ENCODE measurements at regions not wholly inside any gene's neighbourhood (a gene's known extent, or its start where the extent isn't known, plus 50 kb on each side); places are given as distances from the start of the nearest gene placed in this dataset.

DNA sequence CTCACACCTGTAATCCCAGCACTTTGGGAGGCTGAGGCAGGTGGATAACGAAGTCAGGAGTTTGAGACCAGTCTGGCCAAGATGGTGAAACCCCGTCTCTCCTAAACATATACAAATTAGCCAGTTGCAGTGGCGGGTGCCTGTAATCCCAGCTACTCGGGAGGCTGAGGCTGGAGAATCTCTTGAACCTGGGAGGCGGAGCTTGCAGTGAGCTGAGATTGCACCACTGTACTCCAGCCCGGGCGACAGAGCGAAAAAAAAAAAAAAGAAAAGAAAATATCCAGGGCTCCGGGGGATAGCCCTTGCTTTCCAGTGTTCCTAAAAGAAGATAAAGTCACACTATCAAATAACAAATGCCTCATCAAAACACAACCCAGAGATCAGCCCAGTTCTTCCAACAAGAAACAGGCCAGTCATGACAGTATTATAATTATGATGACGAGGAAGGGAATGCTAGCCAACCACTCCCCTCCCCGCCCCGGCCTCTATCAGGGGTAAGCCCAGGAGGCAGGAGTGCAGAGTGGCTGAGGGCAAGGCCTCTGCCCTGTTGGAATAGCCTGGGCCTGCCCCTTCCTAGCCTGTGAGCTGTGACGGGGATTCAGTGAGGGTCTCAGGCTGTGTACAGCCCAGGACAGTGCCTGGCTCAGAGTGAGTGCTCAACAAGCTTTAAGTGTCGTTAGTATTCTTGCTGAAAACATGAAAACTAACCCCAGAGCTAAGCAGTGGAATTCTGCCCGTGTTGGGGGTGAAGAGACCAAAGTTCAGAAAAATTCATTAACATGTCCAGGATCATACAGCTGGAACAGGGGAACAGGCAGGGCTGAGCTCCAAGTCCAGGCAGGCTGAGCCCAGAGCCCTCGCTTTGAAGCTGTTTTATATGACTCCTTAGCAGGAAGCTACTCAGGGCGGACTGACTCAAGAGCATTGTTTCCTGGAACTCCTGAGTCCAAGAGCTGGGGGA lies 54.3 kb downstream of the FAM241B start:
- H3K4me1 Mint-ChIP-seq = no peaks in the 10 kb centered on the region
- no peak overlapping the region for H3K27ac Mint-ChIP-seq
- H3K9me3 Mint-ChIP-seq = no peaks in the 10 kb centered on the region
- no peak overlapping the region for H3K4me3 Mint-ChIP-seq
- ATAC-seq = no peak
- POLR2A ChIA-PET = no interaction called here
- peaks cover 11 to 39% (median 23%) of the 10 kb centered on the region in 5 donors for H3K27me3 Mint-ChIP-seq
- DNase-seq = peak in 1 of 10 donors; percentile 44
- H3K36me3 Mint-ChIP-seq = no peaks in the 10 kb centered on the region

GRCh38 chr10:69684981-69685353 lies 54.9 kb downstream of the FAM241B start:
- peaks cover 6 to 35% (median 16%) of the 10 kb centered on the region in 5 donors for H3K27me3 Mint-ChIP-seq
- no peaks in the 10 kb centered on the region for H3K36me3 Mint-ChIP-seq
- DNase-seq (peak in 1 of 10 donors; percentile 13), ATAC-seq (no peak)
- POLR2A ChIA-PET = no interaction called here
- H3K4me3 Mint-ChIP-seq = no peak overlapping the region
- no peak overlapping the region for H3K27ac Mint-ChIP-seq
- no peaks in the 10 kb centered on the region for H3K4me1 Mint-ChIP-seq
- no peaks in the 10 kb centered on the region for H3K9me3 Mint-ChIP-seq

GRCh38 chr10:69685426-69685801 lies 55.4 kb downstream of the FAM241B start:
- Mint-ChIP-seq H3K4me1 (no peaks in the 10 kb centered on the region), H3K27ac (no peak overlapping the region), H3K27me3 (peaks cover 3 to 30% (median 12%) of the 10 kb centered on the region in 5 donors), H3K9me3 (no peaks in the 10 kb centered on the region), H3K4me3 (no peak overlapping the region), H3K36me3 (no peaks in the 10 kb centered on the region)
- POLR2A ChIA-PET = no interaction called here
- ATAC-seq (no peak), DNase-seq (peak in 1 of 10 donors; percentile 18)

DNA sequence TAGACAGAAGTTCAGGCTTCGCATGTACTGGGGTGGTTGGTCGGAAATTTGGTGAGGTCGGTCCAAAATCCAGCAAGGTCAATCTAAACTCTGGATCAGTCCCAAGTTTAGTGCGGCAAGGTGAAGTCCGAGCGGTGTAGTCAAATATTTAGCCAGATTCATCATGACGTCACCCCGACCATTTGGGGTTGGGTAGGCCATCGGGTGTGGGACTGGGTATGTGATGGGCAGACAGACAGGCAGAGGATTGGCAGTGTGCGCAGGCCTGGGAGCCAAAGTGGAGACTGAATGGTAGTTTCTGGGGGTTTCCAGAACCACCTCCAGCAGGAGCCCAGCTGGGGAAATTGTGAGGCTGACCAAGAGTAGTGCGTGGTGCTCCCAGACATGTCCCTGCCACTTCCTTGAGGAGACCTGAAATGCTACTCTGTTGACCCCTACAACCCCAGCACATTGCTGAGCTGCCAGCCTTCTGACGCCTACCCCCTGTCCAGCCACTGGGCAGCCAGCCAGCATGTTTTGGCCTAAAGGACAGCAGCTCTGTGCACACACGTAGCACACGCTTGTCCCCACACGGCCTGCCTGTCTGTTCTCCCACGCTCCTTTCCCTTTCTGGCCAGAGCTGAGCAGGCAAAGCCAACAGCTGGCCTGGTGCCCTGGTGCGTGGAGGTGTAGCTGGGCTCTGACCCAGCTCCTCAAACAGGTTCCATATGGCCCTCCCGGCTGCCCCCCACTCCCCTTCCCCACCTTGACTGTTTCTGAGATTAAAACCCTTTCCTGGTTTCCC lies 55.9 kb downstream of the FAM241B start:
- Mint-ChIP-seq H3K36me3 (no peaks in the 10 kb centered on the region), H3K27ac (no peak overlapping the region), H3K27me3 (peaks cover 3 to 27% (median 8%) of the 10 kb centered on the region in 5 donors), H3K9me3 (no peaks in the 10 kb centered on the region), H3K4me1 (no peaks in the 10 kb centered on the region), H3K4me3 (no peak overlapping the region)
- DNase-seq (peak in 1 of 10 donors; percentile 41), ATAC-seq (no peak)
- POLR2A ChIA-PET = no interaction called here

DNA sequence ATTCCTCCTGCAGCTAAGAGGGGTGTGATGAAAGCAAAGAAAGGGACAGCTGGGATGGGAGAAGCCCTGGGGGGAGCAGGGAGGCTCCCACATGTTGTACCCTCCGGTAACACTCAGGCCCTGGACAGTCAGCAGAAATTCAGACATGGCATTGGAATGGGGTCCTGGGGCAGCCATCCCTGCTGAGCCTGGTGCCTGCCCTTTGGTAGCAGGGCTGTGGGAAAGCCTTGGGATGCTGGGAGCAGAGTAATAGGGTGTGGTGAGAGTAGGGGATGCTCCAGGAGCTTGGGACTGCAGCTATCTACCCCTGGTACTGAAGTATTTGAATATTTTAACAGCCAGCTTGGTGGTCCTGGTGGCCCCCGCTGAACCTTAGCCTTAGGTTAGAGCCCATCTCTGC lies 56.8 kb downstream of the FAM241B start:
- POLR2A ChIA-PET = no interaction called here
- Mint-ChIP-seq H3K4me1 (no peaks in the 10 kb centered on the region), H3K27ac (no peak overlapping the region), H3K9me3 (no peaks in the 10 kb centered on the region), H3K4me3 (no peak overlapping the region), H3K36me3 (no peaks in the 10 kb centered on the region), H3K27me3 (peaks cover 0 to 19% (median 7%) of the 10 kb centered on the region in 5 donors)
- no peak for ATAC-seq
- peak in 1 of 10 donors; percentile 22 for DNase-seq

DNA sequence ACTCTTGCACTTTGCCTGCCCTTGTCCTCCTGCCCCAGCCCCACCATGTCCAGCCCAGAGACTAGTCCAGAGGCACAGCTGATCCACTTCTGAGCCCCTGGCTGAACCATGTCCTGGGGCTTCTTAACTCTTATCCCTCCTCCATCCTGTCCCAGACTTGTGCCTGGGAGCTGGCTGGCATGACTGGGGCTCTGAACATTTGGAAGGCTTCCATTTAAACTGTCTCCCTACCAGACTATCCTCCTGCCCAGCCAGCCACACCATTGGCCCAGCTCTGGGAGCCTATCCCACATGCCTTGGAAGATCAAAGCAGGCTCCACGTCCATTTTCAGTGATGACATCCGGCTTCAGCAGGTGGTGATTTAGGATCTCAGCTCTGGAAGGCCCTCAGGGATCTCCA lies 57.4 kb downstream of the FAM241B start:
- H3K4me3 Mint-ChIP-seq = no peak overlapping the region
- DNase-seq (peak in 1 of 10 donors; percentile 54), ATAC-seq (no peak)
- H3K4me1 Mint-ChIP-seq = no peaks in the 10 kb centered on the region
- POLR2A ChIA-PET = no interaction called here
- peaks cover 0 to 18% (median 7%) of the 10 kb centered on the region in 5 donors for H3K27me3 Mint-ChIP-seq
- no peaks in the 10 kb centered on the region for H3K36me3 Mint-ChIP-seq
- no peak overlapping the region for H3K27ac Mint-ChIP-seq
- no peaks in the 10 kb centered on the region for H3K9me3 Mint-ChIP-seq

- H3K4me1 Mint-ChIP-seq = no peaks in the 10 kb centered on the region
- no peak overlapping the region for H3K4me3 Mint-ChIP-seq
- H3K27ac Mint-ChIP-seq = no peak overlapping the region
These were observed 62.2 kb downstream of the FAM241B start for GRCh38 chr10:69692267-69692666.

DNA sequence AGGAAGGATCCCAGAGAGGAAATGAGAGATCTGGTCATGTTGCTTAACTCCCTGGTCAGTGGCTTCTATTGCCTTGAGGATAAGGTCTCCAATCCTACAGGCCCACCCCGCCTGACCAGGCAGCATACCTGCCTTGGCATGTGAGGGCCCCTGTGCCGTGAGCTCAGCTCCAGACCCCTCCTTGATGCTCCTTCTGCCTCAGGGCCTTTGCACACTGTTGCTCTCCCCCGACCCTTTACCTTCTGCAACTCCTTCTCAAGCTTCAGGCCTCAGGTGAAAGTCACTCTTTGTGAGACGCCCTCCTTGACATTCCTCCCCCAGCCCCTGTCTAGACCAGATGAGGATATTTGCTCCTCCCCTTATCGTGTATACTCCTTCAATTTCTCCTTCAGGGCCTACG lies 62.8 kb downstream of the FAM241B start:
- peak in 1 of 10 donors; percentile 31 for DNase-seq
- ATAC-seq = no peak
- peaks cover 0 to 5% (median 1%) of the 10 kb centered on the region in 5 donors for H3K27me3 Mint-ChIP-seq
- H3K36me3 Mint-ChIP-seq = no peaks in the 10 kb centered on the region
- no peak overlapping the region for H3K4me3 Mint-ChIP-seq
- no peaks in the 10 kb centered on the region for H3K4me1 Mint-ChIP-seq
- H3K27ac Mint-ChIP-seq = no peak overlapping the region
- no peaks in the 10 kb centered on the region for H3K9me3 Mint-ChIP-seq
- POLR2A ChIA-PET = no interaction called here

More at GRCh38 chr10:69692267-69692666, 62.2 kb downstream of the FAM241B start:
- Mint-ChIP-seq H3K36me3 (no peaks in the 10 kb centered on the region), H3K27me3 (peaks cover 0 to 4% (median 3%) of the 10 kb centered on the region in 5 donors), H3K9me3 (no peaks in the 10 kb centered on the region)
- ATAC-seq (no peak), DNase-seq (peak in 1 of 10 donors; percentile 18)
- POLR2A ChIA-PET = interaction anchor here (0.6 kb wide), 1 partner anchor 113 kb away, joined by 9 read pairs; no protein-coding TSS in a partner anchor

DNA sequence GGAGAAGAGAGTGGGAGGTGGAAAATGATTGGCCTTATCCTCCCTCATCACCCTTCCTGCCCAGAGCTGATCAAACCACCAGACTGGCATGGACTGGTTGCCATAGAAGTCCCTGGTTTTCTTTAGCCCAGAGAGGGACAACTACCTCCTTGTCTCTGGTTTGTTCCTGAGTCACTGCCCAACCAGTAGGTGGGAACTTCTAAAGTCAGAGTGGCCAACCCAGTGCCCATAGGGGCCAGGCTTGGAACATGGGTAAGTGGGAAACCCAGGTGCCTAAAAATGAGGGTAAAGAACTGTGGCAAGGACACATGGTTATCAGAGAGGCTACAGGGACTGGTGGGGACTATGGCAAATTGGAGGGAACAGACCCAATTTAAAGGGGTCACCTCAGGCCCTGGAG lies 63.8 kb downstream of the FAM241B start:
- Mint-ChIP-seq H3K36me3 (no peaks in the 10 kb centered on the region), H3K4me3 (no peak overlapping the region), H3K9me3 (no peaks in the 10 kb centered on the region), H3K27ac (no peak overlapping the region), H3K27me3 (peaks cover 0 to 15% (median 8%) of the 10 kb centered on the region in 5 donors), H3K4me1 (no peaks in the 10 kb centered on the region)
- no peak for ATAC-seq
- POLR2A ChIA-PET = no interaction called here
- no peak for DNase-seq

GRCh38 chr10:69696073-69696731 lies 66.2 kb downstream of the FAM241B start:
- DNase-seq (peak in 2 of 10 donors; percentile 3 to 6), ATAC-seq (peak in 1 of 2 donors; percentile 66)
- no peak overlapping the region for H3K4me3 Mint-ChIP-seq
- H3K4me1 Mint-ChIP-seq = no peaks in the 10 kb centered on the region
- peaks cover 4 to 30% (median 13%) of the 10 kb centered on the region in 5 donors for H3K27me3 Mint-ChIP-seq
- H3K27ac Mint-ChIP-seq = no peak overlapping the region
- no peaks in the 10 kb centered on the region for H3K36me3 Mint-ChIP-seq
- no peaks in the 10 kb centered on the region for H3K9me3 Mint-ChIP-seq
- POLR2A ChIA-PET = no interaction called here

DNA sequence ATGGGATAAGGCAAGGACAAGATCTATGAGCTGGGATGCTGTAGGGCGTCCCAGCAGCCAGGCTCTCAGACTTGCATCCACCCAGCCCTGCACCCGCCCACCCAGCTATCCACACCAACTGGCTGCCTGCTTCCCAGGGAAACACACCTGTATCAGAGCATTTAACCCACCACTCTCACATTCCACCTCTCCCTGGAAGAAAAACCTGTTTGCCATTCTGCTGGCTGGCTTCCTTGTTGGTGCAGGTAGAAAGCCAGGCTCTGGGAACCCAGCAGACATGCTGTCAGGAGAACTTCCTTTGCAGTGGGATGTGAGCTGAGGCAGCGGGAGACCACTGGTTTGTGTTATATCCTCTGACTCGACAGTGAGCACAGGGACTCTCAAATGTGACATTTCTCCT lies 67.0 kb downstream of the FAM241B start:
- Mint-ChIP-seq H3K9me3 (no peaks in the 10 kb centered on the region), H3K27me3 (peaks cover 4 to 32% (median 13%) of the 10 kb centered on the region in 5 donors), H3K4me1 (no peaks in the 10 kb centered on the region), H3K4me3 (no peak overlapping the region), H3K27ac (no peak overlapping the region), H3K36me3 (no peaks in the 10 kb centered on the region)
- DNase-seq (no peak), ATAC-seq (no peak)
- POLR2A ChIA-PET = no interaction called here

DNA sequence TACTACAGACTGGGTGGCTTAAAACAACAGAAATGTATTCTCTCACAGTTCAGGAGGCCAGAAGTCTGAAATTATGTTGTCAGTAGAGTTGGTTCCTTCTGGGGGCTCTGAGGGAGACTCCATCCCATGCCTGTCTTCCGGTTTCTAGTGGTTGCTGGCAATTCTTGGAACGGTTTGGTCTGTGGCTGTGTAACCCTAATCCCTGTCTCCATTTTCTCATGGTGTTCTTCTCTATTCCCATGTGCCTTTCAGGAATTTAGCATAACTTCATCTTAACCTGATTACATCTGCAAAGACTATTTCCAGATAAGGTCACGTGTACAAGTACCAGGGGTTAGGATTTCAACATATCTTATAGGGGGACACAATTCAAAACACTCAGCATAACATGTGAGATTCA lies 73.2 kb downstream of the FAM241B start:
- no peaks in the 10 kb centered on the region for H3K4me1 Mint-ChIP-seq
- peaks cover 0 to 28% (median 11%) of the 10 kb centered on the region in 9 donors for H3K9me3 Mint-ChIP-seq
- no peak for ATAC-seq
- H3K36me3 Mint-ChIP-seq = peaks cover 0 to 6% (median 0%) of the 10 kb centered on the region in 3 donors
- no peak overlapping the region for H3K4me3 Mint-ChIP-seq
- H3K27me3 Mint-ChIP-seq = peaks cover 7 to 65% (median 29%) of the 10 kb centered on the region in 5 donors
- DNase-seq = no peak
- POLR2A ChIA-PET = no interaction called here
- H3K27ac Mint-ChIP-seq = no peak overlapping the region

Measured in naive thymus-derived CD8-positive, alpha-beta T cell (primary cell).